Rectal smooth muscle tissue (tissue), 1 donor: ENCODE measurements at regions not wholly inside any gene's neighbourhood (a gene's known extent, or its start where the extent isn't known, plus 50 kb on each side); places are given as distances from the start of the nearest gene placed in this dataset.
"Not testable (repeated sequence)": the region's sequence is repeated elsewhere in the genome, so short reads cannot be mapped to it uniquely, and the experiment has no call there.

ENCODE experiments used
- H3K27ac ChIP-seq: one replicate; pipeline ENCODE4 v1.7.0; 2013; ENCODE audit warnings: low read depth, low read length, inconsistent platforms
- H3K27me3 ChIP-seq: one replicate; pipeline ENCODE4 v1.7.0; 2013; ENCODE audit warnings: low read length; ENCODE audit not compliant: control insufficient read depth, insufficient read depth
- H3K36me3 ChIP-seq: one replicate; pipeline ENCODE4 v1.7.0; 2013; ENCODE audit warnings: low read length; ENCODE audit not compliant: control insufficient read depth, insufficient read depth
- H3K4me1 ChIP-seq: one replicate; pipeline ENCODE4 v1.7.0; 2013; ENCODE audit warnings: low read length; ENCODE audit not compliant: control insufficient read depth, insufficient read depth
- H3K4me3 ChIP-seq: one replicate; pipeline ENCODE4 v1.7.0; 2013; ENCODE audit warnings: low read length
- H3K9ac ChIP-seq: one replicate; pipeline ENCODE4 v1.7.0; 2013; ENCODE audit warnings: low read length

DNA sequence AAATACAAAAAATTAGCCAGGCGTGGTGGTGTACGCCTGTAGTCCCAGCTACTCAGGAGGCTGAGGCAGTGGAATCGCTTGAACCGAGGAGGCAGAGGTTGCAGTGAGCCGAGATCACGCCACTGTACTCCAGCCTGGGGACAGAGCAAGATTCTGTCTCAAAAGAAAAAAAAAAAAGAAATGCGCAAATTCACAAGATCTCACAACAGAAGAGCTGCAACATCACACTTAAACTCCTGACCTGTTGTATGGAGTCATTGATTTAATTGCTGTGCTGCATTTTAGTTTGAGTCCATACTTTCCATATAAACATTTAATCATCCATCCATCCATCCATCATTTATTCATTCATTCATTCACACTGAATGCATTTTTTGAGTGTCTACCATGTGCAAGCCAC, 229.7 kb downstream of the MREG start:
- H3K27me3 ChIP-seq, H3K36me3 ChIP-seq, H3K4me3 ChIP-seq, H3K9ac ChIP-seq: not testable (repeated sequence)
- Histone ChIP-seq H3K27ac (peak overlapping the region; percentile 65), H3K4me1 (peaks cover 11% of the 10 kb centered on the region)

GRCh38 chr2:215782965-215783364, 230.4 kb downstream of the MREG start:
- H3K27me3 ChIP-seq: no peaks in the 10 kb centered on the region
- no peaks in the 10 kb centered on the region for H3K36me3 ChIP-seq
- H3K27ac ChIP-seq: peak overlapping the region; percentile 65

DNA sequence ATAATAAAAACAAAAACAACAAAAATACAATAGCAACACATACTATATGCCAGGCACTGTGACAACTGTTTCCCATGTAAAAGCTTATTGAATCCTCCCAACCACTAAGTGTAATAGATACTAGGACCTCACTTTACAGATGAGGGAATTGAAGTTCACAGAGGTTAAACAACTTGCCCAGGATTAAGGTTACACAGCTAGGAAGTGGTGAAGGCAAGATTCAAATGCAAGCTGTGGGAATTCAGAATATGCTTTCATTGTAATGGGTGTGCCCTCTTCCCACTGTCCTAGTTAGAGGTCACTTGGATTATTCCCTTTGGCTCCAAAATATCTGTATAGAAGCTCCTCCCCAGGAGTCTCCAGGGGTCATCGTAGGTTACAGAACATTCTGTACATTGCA, 231.1 kb downstream of the MREG start:
- Histone ChIP-seq H3K36me3 (no peaks in the 10 kb centered on the region), H3K27me3 (no peaks in the 10 kb centered on the region), H3K27ac (peak overlapping the region; percentile 65), H3K4me1 (peaks cover 11% of the 10 kb centered on the region), H3K4me3 (no peak overlapping the region), H3K9ac (no peak overlapping the region)

More at GRCh38 chr2:215782965-215783364, 230.4 kb downstream of the MREG start:
- no peak overlapping the region for H3K4me3 ChIP-seq
- peaks cover 11% of the 10 kb centered on the region for H3K4me1 ChIP-seq
- H3K9ac ChIP-seq: no peak overlapping the region

GRCh38 chr2:215780907-215781685, 232.3 kb downstream of the MREG start:
- H3K27ac ChIP-seq: peak overlapping the region; percentile 48
- H3K27me3 ChIP-seq: no peaks in the 10 kb centered on the region
- peaks cover 13% of the 10 kb centered on the region for H3K4me1 ChIP-seq
- no peak overlapping the region for H3K9ac ChIP-seq
- H3K4me3 ChIP-seq: no peak overlapping the region
- no peaks in the 10 kb centered on the region for H3K36me3 ChIP-seq

GRCh38 chr2:215780313-215780712, 233.0 kb downstream of the MREG start:
- H3K27me3 ChIP-seq: no peaks in the 10 kb centered on the region
- H3K4me3 ChIP-seq: no peak overlapping the region
- H3K4me1 ChIP-seq: peaks cover 13% of the 10 kb centered on the region
- H3K36me3 ChIP-seq: no peaks in the 10 kb centered on the region
- no peak overlapping the region for H3K27ac ChIP-seq
- no peak overlapping the region for H3K9ac ChIP-seq

DNA sequence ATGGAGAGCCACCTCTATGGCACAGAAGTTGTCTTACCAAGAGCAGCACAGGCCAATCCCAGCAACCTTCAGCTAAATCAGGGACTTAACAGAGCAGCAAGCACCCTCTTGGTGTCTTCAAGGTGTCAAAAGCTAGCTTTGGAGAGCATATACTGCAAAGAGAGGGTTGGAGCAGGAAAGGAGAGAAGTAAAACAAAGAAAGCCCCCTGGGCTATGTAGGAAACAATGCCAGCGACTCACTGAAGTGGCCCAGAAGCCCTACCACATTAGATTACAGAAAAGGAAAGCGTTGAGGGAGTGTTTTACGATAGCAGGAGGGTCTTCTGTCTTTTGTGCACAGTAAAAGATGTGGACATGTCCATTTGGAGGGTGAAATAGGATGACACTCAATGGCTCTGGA, 233.4 kb downstream of the MREG start:
- Histone ChIP-seq H3K27me3 (no peaks in the 10 kb centered on the region), H3K27ac (no peak overlapping the region), H3K4me3 (no peak overlapping the region), H3K9ac (no peak overlapping the region), H3K4me1 (peaks cover 13% of the 10 kb centered on the region), H3K36me3 (no peaks in the 10 kb centered on the region)

- Histone ChIP-seq H3K36me3 (no peaks in the 10 kb centered on the region), H3K9ac (no peak overlapping the region), H3K27me3 (no peaks in the 10 kb centered on the region), H3K4me1 (peaks cover 26% of the 10 kb centered on the region), H3K27ac (no peak overlapping the region), H3K4me3 (no peak overlapping the region)
Observed at GRCh38 chr2:215777465-215778044, 235.8 kb downstream of the MREG start.

DNA sequence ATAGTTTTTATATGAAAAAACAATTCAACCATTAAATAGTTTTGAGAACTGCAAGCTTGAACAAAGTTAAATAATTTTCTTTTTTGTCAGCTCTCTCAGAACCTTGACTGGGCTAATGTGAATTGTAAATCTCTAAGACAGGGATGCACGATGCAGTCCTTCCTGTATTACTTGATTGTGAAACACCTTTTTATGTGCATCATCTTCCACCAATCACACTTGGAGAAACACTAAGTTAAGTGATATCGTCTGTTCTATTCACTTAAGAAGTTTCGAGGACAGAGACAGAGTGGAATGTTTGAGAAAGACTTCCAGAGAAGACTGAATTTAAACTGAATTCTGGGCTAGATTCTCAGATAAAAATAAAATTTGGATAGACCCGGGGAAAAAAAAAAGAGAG, 238.2 kb downstream of the MREG start:
- H3K4me1 ChIP-seq: peaks cover 25% of the 10 kb centered on the region
- no peak overlapping the region for H3K4me3 ChIP-seq
- no peaks in the 10 kb centered on the region for H3K27me3 ChIP-seq
- no peak overlapping the region for H3K9ac ChIP-seq
- H3K27ac ChIP-seq: no peak overlapping the region
- no peaks in the 10 kb centered on the region for H3K36me3 ChIP-seq

GRCh38 chr2:215773728-215774127, 239.6 kb downstream of the MREG start:
- Histone ChIP-seq H3K36me3 (no peaks in the 10 kb centered on the region), H3K27ac (peak overlapping the region; percentile 76), H3K4me3 (no peak overlapping the region), H3K4me1 (peaks cover 25% of the 10 kb centered on the region), H3K9ac (no peak overlapping the region), H3K27me3 (no peaks in the 10 kb centered on the region)

- Histone ChIP-seq H3K27ac (peak overlapping the region; percentile 76), H3K4me3 (no peak overlapping the region), H3K4me1 (peaks cover 25% of the 10 kb centered on the region), H3K27me3 (no peaks in the 10 kb centered on the region), H3K9ac (no peak overlapping the region), H3K36me3 (no peaks in the 10 kb centered on the region)
Observed at GRCh38 chr2:215772634-215773563, 240.5 kb downstream of the MREG start.

DNA sequence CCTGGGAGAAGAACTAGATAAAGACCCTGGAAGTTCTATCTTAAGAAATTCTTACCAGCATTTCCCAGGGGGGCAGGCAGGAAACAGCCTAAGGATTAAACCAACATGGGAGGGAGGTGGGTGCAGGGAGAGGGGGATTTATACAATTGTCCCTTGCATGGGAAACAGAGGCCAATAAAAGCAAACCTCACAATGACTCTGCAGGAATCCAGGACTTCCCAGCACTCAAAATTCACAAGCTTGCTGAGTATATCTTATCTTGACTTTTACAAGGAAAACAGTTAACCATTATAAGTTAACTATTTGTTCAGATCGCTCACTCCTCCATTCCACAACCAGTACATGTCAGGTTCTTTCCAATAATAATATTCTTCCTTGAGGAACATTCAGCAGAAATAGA, 241.3 kb downstream of the MREG start:
- Histone ChIP-seq H3K4me3 (no peak overlapping the region), H3K27ac (peak overlapping the region; percentile 76), H3K27me3 (no peaks in the 10 kb centered on the region), H3K36me3 (no peaks in the 10 kb centered on the region), H3K9ac (no peak overlapping the region), H3K4me1 (peaks cover 22% of the 10 kb centered on the region)

DNA sequence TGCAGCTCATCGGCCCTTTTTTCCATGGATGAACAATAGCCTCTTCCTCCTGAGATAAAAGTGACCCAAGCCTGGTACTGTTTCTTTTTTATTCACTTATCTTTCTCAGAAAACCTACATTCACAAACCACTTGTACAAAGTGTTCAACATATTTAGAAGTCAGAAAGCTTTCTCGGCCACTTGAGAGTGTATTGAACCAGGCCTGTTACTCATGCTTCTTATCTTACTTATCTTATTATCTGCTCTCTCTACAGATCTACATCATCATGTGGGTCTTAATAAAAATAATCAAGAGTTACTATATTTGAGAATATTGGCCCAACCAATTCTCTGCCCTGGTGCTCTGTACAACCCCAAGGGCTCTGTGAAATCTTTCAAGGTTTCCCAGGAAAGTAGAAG, 242.1 kb downstream of the MREG start:
- no peak overlapping the region for H3K27ac ChIP-seq

More for the DNA sequence above, 242.1 kb downstream of the MREG start:
- H3K4me3 ChIP-seq: no peak overlapping the region
- peaks cover 22% of the 10 kb centered on the region for H3K4me1 ChIP-seq
- no peaks in the 10 kb centered on the region for H3K36me3 ChIP-seq
- H3K9ac ChIP-seq: no peak overlapping the region
- H3K27me3 ChIP-seq: no peaks in the 10 kb centered on the region
